Activated CD4-positive, alpha-beta T cell treated with anti-CD3 and anti-CD28 coated beads, Interleukin-2, amount 50 U/mL, for 48 hours (primary cell): ENCODE measurements at regions not wholly inside any gene's neighbourhood (a gene's known extent, or its start where the extent isn't known, plus 50 kb on each side); places are given as distances from the start of the nearest gene placed in this dataset.
"Not testable (repeated sequence)": the region's sequence is repeated elsewhere in the genome, so short reads cannot be mapped to it uniquely, and the experiment has no call there.

ENCODE experiments used
- DNase-seq, 2 experiments: peaks; one replicate each; pipeline ENCODE4 v3.0.0-alpha.2; 2020

- no peak for DNase-seq
Measured at GRCh38 chr15:57767481-57767880, 61.0 kb downstream of the POLR2M start.

- no peak for DNase-seq
Measured at GRCh38 chr15:57769266-57769665, 62.8 kb downstream of the POLR2M start.

- no peak for DNase-seq
Measured at GRCh38 chr15:57770495-57770894, 64.0 kb downstream of the POLR2M start.

- DNase-seq, result no peak
Measured at GRCh38 chr15:57772223-57772957, 65.9 kb downstream of the POLR2M start.

- DNase-seq, result no peak
Measured at GRCh38 chr15:57773051-57773450, 66.5 kb downstream of the POLR2M start.

- DNase-seq, result no peak
Measured at GRCh38 chr15:57777003-57777402, 70.5 kb downstream of the POLR2M start.

GRCh38 chr15:57780471-57780870 lies 74.0 kb downstream of the POLR2M start:
- DNase-seq, result no peak

GRCh38 chr15:57782731-57783130 lies 76.2 kb downstream of the POLR2M start:
- no peak for DNase-seq

GRCh38 chr15:57784081-57784511 lies 77.6 kb downstream of the POLR2M start:
- no peak for DNase-seq

- DNase-seq, result no peak
Measured at GRCh38 chr15:57785039-57785438, 78.5 kb downstream of the POLR2M start.

- no peak for DNase-seq
Measured at GRCh38 chr15:57785959-57786358, 79.4 kb downstream of the POLR2M start.

GRCh38 chr15:57789225-57789624 lies 82.7 kb downstream of the POLR2M start:
- no peak for DNase-seq

GRCh38 chr15:57792724-57793449 lies 86.4 kb downstream of the POLR2M start:
- no peak for DNase-seq

- no peak for DNase-seq
Measured at GRCh38 chr15:57795261-57795660, 88.7 kb downstream of the POLR2M start.

- no peak for DNase-seq
Measured at GRCh38 chr15:57796146-57796545, 89.6 kb downstream of the POLR2M start.

GRCh38 chr15:57797110-57797509 lies 90.6 kb downstream of the POLR2M start:
- DNase-seq, result no peak

- DNase-seq, result no peak
Measured at GRCh38 chr15:57797568-57798267, 91.2 kb downstream of the POLR2M start.

GRCh38 chr15:57806003-57806402 lies 99.5 kb downstream of the POLR2M start:
- DNase-seq, result no peak

- DNase-seq, result not testable (repeated sequence)
Measured at GRCh38 chr15:57809285-57809684, 102.8 kb downstream of the POLR2M start.

- DNase-seq, result no peak
Measured at GRCh38 chr15:57816599-57816998, 110.1 kb downstream of the POLR2M start.

- DNase-seq, result no peak
Measured at GRCh38 chr15:57819646-57820045, 113.1 kb downstream of the POLR2M start.

GRCh38 chr15:57820119-57820518 lies 113.6 kb downstream of the POLR2M start:
- no peak for DNase-seq

GRCh38 chr15:57821826-57822225 lies 115.3 kb downstream of the POLR2M start:
- no peak for DNase-seq
